ENCODE measurements at regions not wholly inside any gene's neighbourhood (a gene's known extent, or its start where the extent isn't known, plus 50 kb on each side); places are given as distances from the start of the nearest gene placed in this dataset.

- TF ChIP-seq BACH2 (CRISPR knock-in tag; IDR thresholded peaks at IDR 0.05; ENCODE audit: borderline replicate concordance): no peak
- TF ChIP-seq ZNF565 (CRISPR knock-in tag; conservative IDR thresholded peaks at IDR 0.05; ENCODE audit: low read depth): no peak
- no peak for TF ChIP-seq SNAI2 (CRISPR knock-in tag; IDR thresholded peaks at IDR 0.05)
- no peak for TF ChIP-seq GLIS3 (CRISPR knock-in tag; IDR thresholded peaks at IDR 0.05)
- no peak for TF ChIP-seq CSDC2 (CRISPR knock-in tag; IDR thresholded peaks at IDR 0.05)
- TF ChIP-seq, protein P1, sequence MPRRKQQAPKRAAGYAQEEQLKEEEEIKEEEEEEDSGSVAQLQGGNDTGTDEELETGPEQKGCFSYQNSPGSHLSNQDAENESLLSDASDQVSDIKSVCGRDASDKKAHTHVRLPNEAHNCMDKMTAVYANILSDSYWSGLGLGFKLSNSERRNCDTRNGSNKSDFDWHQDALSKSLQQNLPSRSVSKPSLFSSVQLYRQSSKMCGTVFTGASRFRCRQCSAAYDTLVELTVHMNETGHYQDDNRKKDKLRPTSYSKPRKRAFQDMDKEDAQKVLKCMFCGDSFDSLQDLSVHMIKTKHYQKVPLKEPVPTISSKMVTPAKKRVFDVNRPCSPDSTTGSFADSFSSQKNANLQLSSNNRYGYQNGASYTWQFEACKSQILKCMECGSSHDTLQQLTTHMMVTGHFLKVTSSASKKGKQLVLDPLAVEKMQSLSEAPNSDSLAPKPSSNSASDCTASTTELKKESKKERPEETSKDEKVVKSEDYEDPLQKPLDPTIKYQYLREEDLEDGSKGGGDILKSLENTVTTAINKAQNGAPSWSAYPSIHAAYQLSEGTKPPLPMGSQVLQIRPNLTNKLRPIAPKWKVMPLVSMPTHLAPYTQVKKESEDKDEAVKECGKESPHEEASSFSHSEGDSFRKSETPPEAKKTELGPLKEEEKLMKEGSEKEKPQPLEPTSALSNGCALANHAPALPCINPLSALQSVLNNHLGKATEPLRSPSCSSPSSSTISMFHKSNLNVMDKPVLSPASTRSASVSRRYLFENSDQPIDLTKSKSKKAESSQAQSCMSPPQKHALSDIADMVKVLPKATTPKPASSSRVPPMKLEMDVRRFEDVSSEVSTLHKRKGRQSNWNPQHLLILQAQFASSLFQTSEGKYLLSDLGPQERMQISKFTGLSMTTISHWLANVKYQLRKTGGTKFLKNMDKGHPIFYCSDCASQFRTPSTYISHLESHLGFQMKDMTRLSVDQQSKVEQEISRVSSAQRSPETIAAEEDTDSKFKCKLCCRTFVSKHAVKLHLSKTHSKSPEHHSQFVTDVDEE (CRISPR knock-in tag; IDR thresholded peaks at IDR 0.05): no peak
- TF ChIP-seq, protein P2, sequence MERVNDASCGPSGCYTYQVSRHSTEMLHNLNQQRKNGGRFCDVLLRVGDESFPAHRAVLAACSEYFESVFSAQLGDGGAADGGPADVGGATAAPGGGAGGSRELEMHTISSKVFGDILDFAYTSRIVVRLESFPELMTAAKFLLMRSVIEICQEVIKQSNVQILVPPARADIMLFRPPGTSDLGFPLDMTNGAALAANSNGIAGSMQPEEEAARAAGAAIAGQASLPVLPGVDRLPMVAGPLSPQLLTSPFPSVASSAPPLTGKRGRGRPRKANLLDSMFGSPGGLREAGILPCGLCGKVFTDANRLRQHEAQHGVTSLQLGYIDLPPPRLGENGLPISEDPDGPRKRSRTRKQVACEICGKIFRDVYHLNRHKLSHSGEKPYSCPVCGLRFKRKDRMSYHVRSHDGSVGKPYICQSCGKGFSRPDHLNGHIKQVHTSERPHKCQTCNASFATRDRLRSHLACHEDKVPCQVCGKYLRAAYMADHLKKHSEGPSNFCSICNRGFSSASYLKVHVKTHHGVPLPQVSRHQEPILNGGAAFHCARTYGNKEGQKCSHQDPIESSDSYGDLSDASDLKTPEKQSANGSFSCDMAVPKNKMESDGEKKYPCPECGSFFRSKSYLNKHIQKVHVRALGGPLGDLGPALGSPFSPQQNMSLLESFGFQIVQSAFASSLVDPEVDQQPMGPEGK (CRISPR knock-in tag; IDR thresholded peaks at IDR 0.05; ENCODE audit: borderline replicate concordance): no peak
- TF ChIP-seq ZC3H10 (CRISPR knock-in tag; IDR thresholded peaks at IDR 0.05): no peak
- TF ChIP-seq TCF4 (CRISPR knock-in tag; IDR thresholded peaks at IDR 0.05; ENCODE audit: borderline replicate concordance): no peak
- TF ChIP-seq RARB (CRISPR knock-in tag; IDR thresholded peaks at IDR 0.05): no peak
- no peak for TF ChIP-seq OSR1 (CRISPR knock-in tag; IDR thresholded peaks at IDR 0.05)
- no peak for TF ChIP-seq ISL1 (CRISPR knock-in tag; IDR thresholded peaks at IDR 0.05)
- TF ChIP-seq ZFP30 (CRISPR knock-in tag; IDR thresholded peaks at IDR 0.05): no peak
Measured at GRCh38 chr20:19880256-19881079, 122.4 kb downstream of the RIN2 start.
